Uterus (tissue), 2 donors: ENCODE measurements at regions not wholly inside any gene's neighbourhood (a gene's known extent, or its start where the extent isn't known, plus 50 kb on each side); places are given as distances from the start of the nearest gene placed in this dataset.

Experiments used
- POLR2A ChIP-seq, 2 donors: fragments of 450-650 bp; IDR thresholded peaks; one replicate each; pipeline ENCODE4 v1.6.1; 2016; ENCODE audit warnings: antibody characterized with exemption in 2 of 2, mild to moderate bottlenecking in 1 of 2, moderate library complexity in 1 of 2
- TF ChIP-seq, protein P1 (sequence below), 4 experiments: fragments of 200-600 bp in 2 of 4; fragments of 450-650 bp in 2 of 4; sonication (generic) in 2 of 4; IDR thresholded peaks; one replicate each; pipeline ENCODE4 v1.5.1; 2016 to 2019; ENCODE audit warnings: antibody characterized with exemption in 4 of 4, mild to moderate bottlenecking in 2 of 4, moderate library complexity in 1 of 4

DNA sequence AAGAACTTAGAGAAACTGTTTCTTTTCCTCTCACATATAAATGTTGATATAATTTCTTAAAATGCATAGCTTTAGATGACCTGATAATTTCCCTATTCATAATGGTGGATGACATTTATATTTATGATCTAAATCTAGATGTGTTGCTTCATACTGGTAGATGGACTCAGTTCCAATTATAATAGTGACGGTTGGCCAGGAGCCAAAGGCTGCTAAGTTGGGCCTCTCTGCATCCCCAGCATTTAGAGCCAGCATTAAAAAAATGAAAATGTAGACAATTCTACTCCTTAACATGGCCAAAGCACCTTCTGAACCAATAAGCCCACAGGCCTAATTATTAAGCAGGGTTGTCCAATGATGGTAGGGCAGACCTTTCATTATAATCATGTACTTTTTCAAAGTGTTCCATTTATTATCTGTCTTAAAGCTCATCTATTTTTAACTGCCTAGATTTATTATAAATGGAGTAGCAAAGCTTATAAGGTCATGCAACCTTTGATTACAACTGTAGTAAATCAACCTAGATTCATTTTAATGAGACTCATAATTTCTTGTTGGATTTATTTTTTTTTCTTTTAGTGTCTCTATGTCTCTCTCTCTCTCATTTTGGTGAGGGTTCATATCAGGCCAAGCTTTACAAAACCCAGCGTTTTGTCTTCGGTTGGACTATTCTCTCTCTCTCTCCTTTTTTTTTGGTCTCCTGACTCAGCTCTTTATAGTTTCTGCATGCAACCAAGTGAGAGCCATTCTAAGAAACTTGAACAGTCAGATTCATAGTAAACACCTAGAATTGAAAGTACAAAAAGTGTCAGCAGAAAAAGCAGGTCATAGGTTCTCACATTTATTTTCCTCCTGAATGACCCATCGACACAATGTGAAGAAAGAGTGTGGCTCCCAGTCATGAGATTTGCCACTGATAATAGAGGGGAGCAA, 2016.1 kb upstream of the PIK3C3 start:
- TF ChIP-seq, protein P1, sequence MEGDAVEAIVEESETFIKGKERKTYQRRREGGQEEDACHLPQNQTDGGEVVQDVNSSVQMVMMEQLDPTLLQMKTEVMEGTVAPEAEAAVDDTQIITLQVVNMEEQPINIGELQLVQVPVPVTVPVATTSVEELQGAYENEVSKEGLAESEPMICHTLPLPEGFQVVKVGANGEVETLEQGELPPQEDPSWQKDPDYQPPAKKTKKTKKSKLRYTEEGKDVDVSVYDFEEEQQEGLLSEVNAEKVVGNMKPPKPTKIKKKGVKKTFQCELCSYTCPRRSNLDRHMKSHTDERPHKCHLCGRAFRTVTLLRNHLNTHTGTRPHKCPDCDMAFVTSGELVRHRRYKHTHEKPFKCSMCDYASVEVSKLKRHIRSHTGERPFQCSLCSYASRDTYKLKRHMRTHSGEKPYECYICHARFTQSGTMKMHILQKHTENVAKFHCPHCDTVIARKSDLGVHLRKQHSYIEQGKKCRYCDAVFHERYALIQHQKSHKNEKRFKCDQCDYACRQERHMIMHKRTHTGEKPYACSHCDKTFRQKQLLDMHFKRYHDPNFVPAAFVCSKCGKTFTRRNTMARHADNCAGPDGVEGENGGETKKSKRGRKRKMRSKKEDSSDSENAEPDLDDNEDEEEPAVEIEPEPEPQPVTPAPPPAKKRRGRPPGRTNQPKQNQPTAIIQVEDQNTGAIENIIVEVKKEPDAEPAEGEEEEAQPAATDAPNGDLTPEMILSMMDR (IDR thresholded peaks at IDR 0.05) = no peak
- TF ChIP-seq POLR2A (IDR thresholded peaks at IDR 0.05) = no peak
